GM12878 (cell line): ENCODE measurements at regions not wholly inside any gene's neighbourhood (a gene's known extent, or its start where the extent isn't known, plus 50 kb on each side); places are given as distances from the start of the nearest gene placed in this dataset.

Experiments
- CBFB ChIP-seq: IDR thresholded peaks from 2 replicates; pipeline ENCODE4 v1.6.1; 2016; ENCODE audit warnings: antibody characterized with exemption, low read depth
- FOS ChIP-seq: IDR thresholded peaks from 3 replicates; pipeline ENCODE4 v1.6.1; 2011; ENCODE audit warnings: borderline replicate concordance; ENCODE audit not compliant: insufficient read length; ENCODE audit errors: extremely low read depth

DNA sequence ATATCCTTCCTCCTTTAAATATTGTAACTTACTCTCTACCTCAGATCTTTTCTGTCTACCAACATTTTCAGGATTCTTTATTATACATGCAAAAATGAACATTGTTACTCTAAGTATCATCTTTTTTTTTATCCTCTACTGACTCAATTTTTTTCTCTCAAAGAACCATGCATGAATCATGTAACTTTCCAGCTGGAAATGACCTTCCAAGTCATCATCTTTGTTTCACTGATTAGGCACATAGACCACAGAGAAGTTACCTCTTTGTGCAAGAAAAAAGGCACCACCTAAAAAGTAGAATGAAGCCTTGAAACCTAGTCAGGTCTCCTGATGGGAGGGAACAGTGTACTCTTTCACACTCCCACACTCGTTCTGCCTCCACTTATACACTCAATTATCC is 234.9 kb downstream of the HGF start:
- TF ChIP-seq CBFB (no peak), FOS (no peak)
